ENCODE measurements at regions not wholly inside any gene's neighbourhood (a gene's known extent, or its start where the extent isn't known, plus 50 kb on each side); places are given as distances from the start of the nearest gene placed in this dataset.

- ChIA-PET RAD21 (ENCODE audit: low non-redundant PET in 1 of 2, low total read pairs in 2 of 2, uncharacterized antibody in 2 of 2, unreplicated experiment in 2 of 2) (no interaction called here), POLR2A (no interaction called here)
These were observed 60.0 kb upstream of the LAPTM5 start for GRCh38 chr1:30817548-30817947.

More at GRCh38 chr1:30817548-30817947, 60.0 kb upstream of the LAPTM5 start:
- Histone ChIP-seq H3K36me3 (ENCODE audit: control insufficient read depth in 1 of 2, insufficient read depth in 2 of 2, low read length in 2 of 2) (no peaks in the 10 kb centered on the region), H3K4me3 (replicated peaks in 1 of 2; ENCODE audit: low read depth in 1 of 2, low read length in 2 of 2) (no peak overlapping the region), H3K27me3 (ENCODE audit: insufficient read depth, low read length) (peaks cover 11% of the 10 kb centered on the region; the same call in 1 of the 2 replicates), H4K20me1 (ENCODE audit: insufficient read depth) (no peaks in the 10 kb centered on the region), H2AFZ (ENCODE audit: low read depth, low read length, poor library complexity, severe bottlenecking) (no peak overlapping the region), H3K9me3 (ENCODE audit: control insufficient read depth in 1 of 2, insufficient read depth in 1 of 2, low read depth in 1 of 2, low read length in 2 of 2) (no peaks in the 10 kb centered on the region), H3K4me1 (ENCODE audit: control insufficient read depth in 1 of 2, insufficient read depth in 2 of 2, low read length in 2 of 2) (peaks cover 0 to 11% of the 10 kb centered on the region in 2 experiments; a peak in 3 of 4 replicates), H3K9ac (ENCODE audit: low read length) (no peak overlapping the region), H3K9me2 (ENCODE audit: insufficient read depth) (no peaks in the 10 kb centered on the region), H3K27ac (ENCODE audit: low read depth, low read length) (no peak overlapping the region), H3K4me2 (ENCODE audit: low read length) (no peak overlapping the region), H3K79me2 (ENCODE audit: insufficient read depth, low read length) (no peaks in the 10 kb centered on the region)
- no peak for ATAC-seq
- DNase-seq (ENCODE audit: low read depth, low spot score), result no peak
- TF ChIP-seq EZH2 (IDR thresholded peaks at IDR 0.05), result no peak
- no peak for TF ChIP-seq CTCF (IDR thresholded peaks at IDR 0.05 in 2 of 3, conservative IDR thresholded peaks at IDR 0.05 in 1 of 3; ENCODE audit: borderline replicate concordance in 1 of 3, insufficient read depth in 1 of 3, low read depth in 2 of 3, low read length in 2 of 3)
- no peak for TF ChIP-seq SRF (IDR thresholded peaks at IDR 0.05; ENCODE audit: low read depth)
- TF ChIP-seq CBX3 (IDR thresholded peaks at IDR 0.05; ENCODE audit: low read depth), result no peak
- no peak for TF ChIP-seq MAX (IDR thresholded peaks at IDR 0.05)
- TF ChIP-seq CEBPB (IDR thresholded peaks at IDR 0.05; ENCODE audit: low read depth), result no peak
- no peak for TF ChIP-seq ZNF274 (IDR thresholded peaks at IDR 0.05; ENCODE audit: low read depth, low read length)
- no peak for TF ChIP-seq RAD21 (IDR thresholded peaks at IDR 0.05; ENCODE audit: low read depth)
- intact Hi-C loops (cut with micrococcal nuclease), result no loop called here
- BruUV-seq (replicated peaks), result no TSS peak
- CTCF ChIA-PET, result interaction anchor here (1.5 kb wide), 1 partner anchor 94 kb away, joined by 5 read pairs; no protein-coding TSS in a partner anchor

Measured in HCT116 (cell line).